ENCODE measurements at regions not wholly inside any gene's neighbourhood (a gene's known extent, or its start where the extent isn't known, plus 50 kb on each side); places are given as distances from the start of the nearest gene placed in this dataset.

- peaks cover 3% of the 10 kb centered on the region for H3K4me1 ChIP-seq (replicated peaks)
- intact Hi-C loops (cut with DNase I): no loop called here
- H3K9me3 ChIP-seq: no peaks in the 10 kb centered on the region
- TF ChIP-seq POLR2A (IDR thresholded peaks at IDR 0.05) (no peak), POLR2AphosphoS5 (IDR thresholded peaks at IDR 0.05) (no peak)
- no peak for DNase-seq (ENCODE audit: low spot score)
- 93% methylated on average over 3 of the region's 3 CpGs for WGBS
- H3K4me3 ChIP-seq: no peak overlapping the region
- no peaks in the 10 kb centered on the region for H3K27me3 ChIP-seq (replicated peaks; ENCODE audit: insufficient read depth)
- no peak overlapping the region for H3K27ac ChIP-seq
- no peaks in the 10 kb centered on the region for H3K36me3 ChIP-seq
Observed at GRCh38 chr4:41476310-41476885, 61.6 kb upstream of the LIMCH1 start.

- H3K27ac ChIP-seq: no peak overlapping the region
- WGBS: 89% methylated on average over 6 of the region's 6 CpGs
- no peaks in the 10 kb centered on the region for H3K9me3 ChIP-seq
- peaks cover 3% of the 10 kb centered on the region for H3K4me1 ChIP-seq (replicated peaks)
- no peak for TF ChIP-seq POLR2A (IDR thresholded peaks at IDR 0.05)
- TF ChIP-seq CTCF (IDR thresholded peaks at IDR 0.05): no peak
- TF ChIP-seq POLR2AphosphoS5 (IDR thresholded peaks at IDR 0.05): no peak
- no peak overlapping the region for H3K4me3 ChIP-seq
- H3K27me3 ChIP-seq (replicated peaks; ENCODE audit: insufficient read depth): no peaks in the 10 kb centered on the region
- H3K36me3 ChIP-seq: no peaks in the 10 kb centered on the region
- DNase-seq (ENCODE audit: low spot score): no peak
- intact Hi-C loops (cut with DNase I): no loop called here
Observed at GRCh38 chr4:41477181-41477905, 60.6 kb upstream of the LIMCH1 start.

- TF ChIP-seq POLR2A (IDR thresholded peaks at IDR 0.05) (no peak), CTCF (IDR thresholded peaks at IDR 0.05) (no peak), POLR2AphosphoS5 (IDR thresholded peaks at IDR 0.05) (no peak)
- no peak for DNase-seq (ENCODE audit: low spot score)
- no peaks in the 10 kb centered on the region for H3K36me3 ChIP-seq
- H3K4me3 ChIP-seq: no peak overlapping the region
- no peaks in the 10 kb centered on the region for H3K27me3 ChIP-seq (replicated peaks; ENCODE audit: insufficient read depth)
- 71% methylated on average over 3 of the region's 3 CpGs for WGBS
- no peaks in the 10 kb centered on the region for H3K9me3 ChIP-seq
- H3K27ac ChIP-seq: no peak overlapping the region
- H3K4me1 ChIP-seq (replicated peaks): peaks cover 3% of the 10 kb centered on the region
- intact Hi-C loops (cut with DNase I): no loop called here
Observed at GRCh38 chr4:41478518-41478917, 59.4 kb upstream of the LIMCH1 start.

GRCh38 chr4:41480896-41481311, 57.1 kb upstream of the LIMCH1 start:
- Histone ChIP-seq H3K27me3 (replicated peaks; ENCODE audit: insufficient read depth) (no peaks in the 10 kb centered on the region), H3K4me3 (no peak overlapping the region), H3K9me3 (no peaks in the 10 kb centered on the region), H3K4me1 (replicated peaks) (no peaks in the 10 kb centered on the region), H3K36me3 (no peaks in the 10 kb centered on the region), H3K27ac (no peak overlapping the region)
- 64% methylated on average over 5 of the region's 5 CpGs for WGBS
- intact Hi-C loops (cut with DNase I): no loop called here
- TF ChIP-seq POLR2A (IDR thresholded peaks at IDR 0.05) (no peak), CTCF (IDR thresholded peaks at IDR 0.05) (no peak), POLR2AphosphoS5 (IDR thresholded peaks at IDR 0.05) (no peak)
- DNase-seq (ENCODE audit: low spot score): no peak

- TF ChIP-seq POLR2AphosphoS5 (IDR thresholded peaks at IDR 0.05) (no peak), POLR2A (IDR thresholded peaks at IDR 0.05) (no peak), CTCF (IDR thresholded peaks at IDR 0.05) (no peak)
- no peak for DNase-seq (ENCODE audit: low spot score)
- no peak overlapping the region for H3K4me3 ChIP-seq
Observed at GRCh38 chr4:41483771-41484170, 54.2 kb upstream of the LIMCH1 start.

More at GRCh38 chr4:41483771-41484170, 54.2 kb upstream of the LIMCH1 start:
- H3K4me1 ChIP-seq (replicated peaks): no peaks in the 10 kb centered on the region
- WGBS: 100% methylated on average over 1 of the region's 1 CpG
- no peak overlapping the region for H3K27ac ChIP-seq
- H3K9me3 ChIP-seq: no peaks in the 10 kb centered on the region
- intact Hi-C loops (cut with DNase I): no loop called here
- no peaks in the 10 kb centered on the region for H3K27me3 ChIP-seq (replicated peaks; ENCODE audit: insufficient read depth)
- H3K36me3 ChIP-seq: no peaks in the 10 kb centered on the region

Measured in prostate gland (tissue), 2 donors.